Epithelial cell of proximal tubule (primary cell): ENCODE measurements at regions not wholly inside any gene's neighbourhood (a gene's known extent, or its start where the extent isn't known, plus 50 kb on each side); places are given as distances from the start of the nearest gene placed in this dataset.

Source experiments
- DNase-seq: peaks from one replicate; pipeline ENCODE4 v3.0.0-alpha.2; 2011; ENCODE audit warnings: low read depth
- H3K4me3 ChIP-seq: 2 replicates; pipeline ENCODE4 v1.5.1; 2011; ENCODE audit warnings: low read depth, mild to moderate bottlenecking, low read length
- TF ChIP-seq, protein P1 (sequence below): conservative IDR thresholded peaks from 2 replicates; pipeline ENCODE4 v1.5.1; 2012; ENCODE audit warnings: low read depth, mild to moderate bottlenecking, low read length

DNA sequence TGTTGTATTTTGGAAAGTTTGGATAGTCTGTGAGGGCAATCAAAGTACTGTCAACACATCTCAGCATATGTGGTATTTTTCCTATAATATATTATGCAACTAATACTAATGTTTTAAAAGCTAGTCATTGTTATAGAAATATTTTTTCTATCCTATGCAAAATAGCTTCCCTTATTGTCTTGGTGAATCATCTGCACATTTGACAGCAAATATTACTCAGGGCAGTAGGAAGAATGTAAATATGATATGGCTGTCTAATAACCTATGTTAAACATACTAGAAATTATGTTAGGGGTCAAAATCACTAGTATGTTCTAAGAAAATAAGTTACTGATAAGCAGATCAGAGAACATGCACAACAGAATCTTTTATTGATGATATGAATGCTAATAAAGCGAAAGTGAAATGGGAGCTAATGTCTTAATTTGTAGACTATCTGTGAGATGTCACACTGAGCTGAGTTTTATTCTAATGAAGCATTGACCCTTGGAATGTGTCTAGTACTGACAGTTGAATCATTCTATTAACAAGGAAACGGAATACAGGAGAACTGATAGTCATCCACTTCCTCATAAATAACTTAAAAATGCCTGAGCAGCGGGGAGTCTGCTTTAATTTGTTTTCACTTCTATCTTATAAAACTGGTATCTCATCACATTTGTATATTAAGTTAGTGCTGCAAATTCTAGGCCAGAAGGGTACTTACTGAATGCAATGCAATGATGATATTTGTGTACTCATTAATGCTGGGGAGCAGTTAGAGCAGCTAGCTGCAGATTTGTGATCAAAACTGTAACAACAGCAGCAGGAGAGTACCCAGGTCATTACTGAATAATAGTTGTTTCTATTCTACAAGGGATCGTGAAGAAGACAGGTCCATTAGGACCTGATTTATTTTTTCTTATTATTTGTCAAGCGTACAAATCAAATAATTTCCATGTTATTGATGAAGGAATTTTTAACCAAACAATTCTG is 440.3 kb upstream of the AADAT start:
- no peak overlapping the region for H3K4me3 ChIP-seq
- no peak for DNase-seq
- TF ChIP-seq, protein P1, sequence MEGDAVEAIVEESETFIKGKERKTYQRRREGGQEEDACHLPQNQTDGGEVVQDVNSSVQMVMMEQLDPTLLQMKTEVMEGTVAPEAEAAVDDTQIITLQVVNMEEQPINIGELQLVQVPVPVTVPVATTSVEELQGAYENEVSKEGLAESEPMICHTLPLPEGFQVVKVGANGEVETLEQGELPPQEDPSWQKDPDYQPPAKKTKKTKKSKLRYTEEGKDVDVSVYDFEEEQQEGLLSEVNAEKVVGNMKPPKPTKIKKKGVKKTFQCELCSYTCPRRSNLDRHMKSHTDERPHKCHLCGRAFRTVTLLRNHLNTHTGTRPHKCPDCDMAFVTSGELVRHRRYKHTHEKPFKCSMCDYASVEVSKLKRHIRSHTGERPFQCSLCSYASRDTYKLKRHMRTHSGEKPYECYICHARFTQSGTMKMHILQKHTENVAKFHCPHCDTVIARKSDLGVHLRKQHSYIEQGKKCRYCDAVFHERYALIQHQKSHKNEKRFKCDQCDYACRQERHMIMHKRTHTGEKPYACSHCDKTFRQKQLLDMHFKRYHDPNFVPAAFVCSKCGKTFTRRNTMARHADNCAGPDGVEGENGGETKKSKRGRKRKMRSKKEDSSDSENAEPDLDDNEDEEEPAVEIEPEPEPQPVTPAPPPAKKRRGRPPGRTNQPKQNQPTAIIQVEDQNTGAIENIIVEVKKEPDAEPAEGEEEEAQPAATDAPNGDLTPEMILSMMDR, result no peak

DNA sequence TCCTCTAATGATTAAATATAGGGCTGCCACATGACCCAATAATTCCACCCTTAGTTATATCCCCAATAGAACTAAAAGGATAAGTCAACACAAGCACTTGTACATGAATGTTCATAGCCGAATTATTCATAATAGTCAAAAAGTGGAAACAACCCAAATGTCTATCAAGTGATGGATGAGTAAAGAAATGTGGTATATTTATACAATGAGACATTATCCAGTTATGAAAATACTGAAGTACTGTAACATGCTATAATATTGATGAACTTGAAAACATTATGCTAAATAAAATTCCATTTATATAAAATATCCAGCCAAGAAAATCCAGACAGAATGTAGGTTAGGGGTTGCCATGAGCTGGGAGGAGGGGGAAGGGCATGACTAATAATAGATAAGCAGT is 436.7 kb upstream of the AADAT start:
- DNase-seq, result no peak
- TF ChIP-seq, protein P1, result no peak
- no peak overlapping the region for H3K4me3 ChIP-seq

DNA sequence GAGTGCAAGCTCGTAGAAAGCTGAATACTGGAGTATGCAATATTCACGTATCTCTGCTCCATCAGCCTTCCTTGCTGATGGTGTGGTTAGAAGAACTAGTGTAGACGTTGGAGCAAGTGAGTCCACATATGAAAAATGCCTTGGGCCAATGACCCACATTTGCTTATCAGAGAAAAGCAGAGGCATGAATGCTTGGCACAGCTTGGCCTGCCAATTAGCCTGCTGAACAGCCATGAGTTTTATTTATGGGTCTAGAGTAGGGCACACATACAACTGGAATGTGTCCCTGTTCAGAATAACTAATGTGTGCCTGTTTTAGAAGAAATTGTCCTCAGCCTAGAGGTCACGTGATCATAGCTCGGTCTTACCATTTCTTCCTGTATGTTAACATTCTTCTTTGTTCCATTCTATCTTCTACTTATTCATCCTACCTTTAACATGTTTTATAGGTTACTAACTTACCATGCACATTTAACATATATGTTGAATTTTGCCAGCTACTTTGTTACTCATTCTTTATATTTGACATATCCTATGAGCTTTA is 432.7 kb upstream of the AADAT start:
- TF ChIP-seq, protein P1, result no peak
- H3K4me3 ChIP-seq, result no peak overlapping the region
- no peak for DNase-seq

DNA sequence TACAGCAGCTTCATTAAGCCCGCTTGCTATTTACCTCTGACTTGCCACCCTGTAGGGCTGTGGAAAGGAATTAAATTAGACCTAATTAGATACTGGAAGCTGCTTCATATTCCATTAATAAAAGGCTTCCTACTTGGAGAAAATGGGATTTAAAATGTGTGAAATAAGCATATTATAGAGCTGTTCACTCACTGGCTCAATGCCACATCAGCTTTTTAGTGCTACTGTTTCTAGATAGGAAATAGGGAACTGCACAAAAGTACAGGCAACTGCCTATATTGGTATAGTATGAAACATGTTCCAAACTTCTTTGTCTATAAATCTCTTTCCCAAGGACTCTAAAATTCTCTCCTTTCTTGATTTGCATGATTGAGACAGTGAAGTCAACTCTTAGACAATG is 407.9 kb upstream of the AADAT start:
- peak overlapping the region; percentile 60 for H3K4me3 ChIP-seq
- no peak for DNase-seq
- TF ChIP-seq, protein P1, result no peak

DNA sequence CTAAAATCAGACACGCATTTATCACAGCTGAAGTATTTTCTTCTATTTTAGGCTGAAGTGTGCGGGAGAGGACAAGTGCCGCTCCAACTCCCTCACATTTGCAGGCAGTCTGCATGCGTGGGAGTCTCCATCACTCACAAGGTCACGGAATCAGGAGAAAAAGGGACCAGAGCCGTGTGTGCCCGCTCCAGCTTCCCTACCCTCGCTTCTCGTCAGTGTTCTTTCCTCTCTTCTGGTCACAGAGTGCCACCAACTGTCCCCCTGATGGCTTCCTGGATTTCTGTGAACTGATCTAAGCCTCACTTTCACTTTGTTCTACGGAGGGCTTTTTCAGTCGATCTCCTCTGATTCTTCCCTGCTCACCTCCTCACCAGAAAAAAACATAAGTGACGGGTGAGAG is 407.4 kb upstream of the AADAT start:
- peak overlapping the region; percentile 60 for H3K4me3 ChIP-seq
- no peak for DNase-seq
- TF ChIP-seq, protein P1, result peak; percentile 19

DNA sequence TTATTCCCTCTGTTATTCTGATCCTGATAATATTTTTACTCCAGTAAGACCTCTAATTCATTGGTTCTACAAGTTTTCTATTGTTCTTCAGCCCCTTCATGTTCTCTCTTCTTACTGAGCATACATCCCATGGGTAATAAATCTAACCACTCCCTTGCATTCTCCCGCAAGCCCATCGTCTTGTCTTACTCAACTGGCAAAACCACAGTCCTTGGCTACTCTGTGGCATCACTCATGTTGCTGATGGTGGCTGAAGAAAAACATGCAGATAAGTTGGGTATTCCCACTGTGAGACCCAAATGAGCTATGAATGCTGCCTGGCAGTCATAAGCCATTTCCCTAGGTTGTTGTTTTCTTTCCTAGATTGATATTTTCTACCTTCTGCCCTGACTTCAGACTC is 402.2 kb upstream of the AADAT start:
- no peak for DNase-seq
- TF ChIP-seq, protein P1, result no peak
- H3K4me3 ChIP-seq, result no peak overlapping the region

DNA sequence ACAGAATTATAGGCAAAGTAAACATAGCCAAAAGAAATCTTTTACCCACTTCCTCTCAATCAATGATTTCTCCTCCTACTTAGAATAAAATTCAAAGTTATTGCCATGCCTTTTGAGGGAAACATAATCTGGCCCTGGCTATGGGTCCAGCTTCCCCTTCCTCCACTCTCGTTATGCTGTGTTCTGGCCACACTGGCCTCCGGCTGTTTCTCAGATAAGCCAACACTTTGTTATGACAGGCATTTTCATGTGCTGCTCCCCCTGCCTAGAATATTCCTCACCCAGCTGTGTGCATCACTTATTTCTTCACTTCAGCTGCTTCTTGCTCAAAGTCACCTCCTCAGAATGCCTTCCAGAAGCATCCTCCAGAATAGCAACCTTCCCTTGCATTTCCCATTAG is 386.6 kb upstream of the AADAT start:
- TF ChIP-seq, protein P1, result no peak
- no peak overlapping the region for H3K4me3 ChIP-seq
- no peak for DNase-seq
